ENCODE measurements at regions not wholly inside any gene's neighbourhood (a gene's known extent, or its start where the extent isn't known, plus 50 kb on each side); places are given as distances from the start of the nearest gene placed in this dataset.

- Histone ChIP-seq H3K36me3 (ENCODE audit: control insufficient read depth in 1 of 2, insufficient read depth in 2 of 2, low read length in 2 of 2) (no peaks in the 10 kb centered on the region), H2BK120ac (ENCODE audit: insufficient read depth, low read length, poor library complexity) (no peak overlapping the region), H4K91ac (ENCODE audit: low read depth, low read length) (no peak overlapping the region), H3K14ac (ENCODE audit: low read length) (no peak overlapping the region), H3K4me3 (ENCODE audit: low read depth, low read length) (no peak overlapping the region), H3K4me2 (ENCODE audit: low read length) (no peak overlapping the region), H3K27me3 (ENCODE audit: insufficient read depth, low read length) (no peaks in the 10 kb centered on the region), H3K4me1 (ENCODE audit: control insufficient read depth in 1 of 2, insufficient read depth in 2 of 2, low read length in 2 of 2) (no peaks in the 10 kb centered on the region), H4K8ac (ENCODE audit: low read depth, low read length) (no peak overlapping the region), H3K23ac (ENCODE audit: low read length) (no peak overlapping the region), H2AFZ (ENCODE audit: insufficient read depth, low read length, poor library complexity) (no peak overlapping the region), H2AK5ac (ENCODE audit: low read length) (no peak overlapping the region), H3K4ac (ENCODE audit: low read depth, low read length) (no peak overlapping the region), H3K18ac (ENCODE audit: low read length) (no peak overlapping the region), H3K9me3 (ENCODE audit: insufficient read depth, low read depth, low read length) (no peaks in the 10 kb centered on the region), H3K79me1 (ENCODE audit: low read length) (no peaks in the 10 kb centered on the region), H4K12ac (ENCODE audit: low read depth, low read length) (no peak overlapping the region), H3K79me2 (ENCODE audit: control insufficient read depth, insufficient read depth, low read length, poor library complexity) (no peaks in the 10 kb centered on the region), H2BK12ac (ENCODE audit: low read length) (no peak overlapping the region), H2BK5ac (ENCODE audit: low read depth, low read length, poor library complexity) (no peak overlapping the region), H3K27ac (ENCODE audit: low read depth, low read length) (no peak overlapping the region), H3K9ac (ENCODE audit: low read length) (no peak overlapping the region)
- no CpG with 5 or more reads among the region's 3 CpGs for WGBS (ENCODE audit: extremely low coverage, insufficient coverage, insufficient read length)
- DNase-seq, result no peak
Observed at GRCh38 chr5:77904362-77904761, 128.2 kb upstream of the TBCA start.

- WGBS (ENCODE audit: extremely low coverage, insufficient coverage, insufficient read length), result no CpG with 5 or more reads among the region's 3 CpGs
- no peak overlapping the region for H3K27ac ChIP-seq (ENCODE audit: low read depth, low read length)
- H3K79me1 ChIP-seq (ENCODE audit: low read length), result no peaks in the 10 kb centered on the region
Observed at GRCh38 chr5:77900691-77901090, 124.6 kb upstream of the TBCA start.

GRCh38 chr5:77898385-77898784 lies 122.2 kb upstream of the TBCA start:
- H3K4ac ChIP-seq (ENCODE audit: low read depth, low read length), result no peak overlapping the region
- H3K9me3 ChIP-seq (ENCODE audit: insufficient read depth, low read depth, low read length), result no peaks in the 10 kb centered on the region
- WGBS (ENCODE audit: extremely low coverage, insufficient coverage, insufficient read length), result no CpG with 5 or more reads among the region's 2 CpGs
- DNase-seq, result no peak
- no peak overlapping the region for H3K18ac ChIP-seq (ENCODE audit: low read length)
- no peak overlapping the region for H4K8ac ChIP-seq (ENCODE audit: low read depth, low read length)
- no peak overlapping the region for H2AK5ac ChIP-seq (ENCODE audit: low read length)
- H3K79me2 ChIP-seq (ENCODE audit: control insufficient read depth, insufficient read depth, low read length, poor library complexity), result no peaks in the 10 kb centered on the region
- H3K4me3 ChIP-seq (ENCODE audit: low read depth, low read length), result no peak overlapping the region
- no peak overlapping the region for H2BK12ac ChIP-seq (ENCODE audit: low read length)
- H4K91ac ChIP-seq (ENCODE audit: low read depth, low read length), result no peak overlapping the region
- no peak overlapping the region for H3K14ac ChIP-seq (ENCODE audit: low read length)
- peaks cover under 1 to 3% of the 10 kb centered on the region in 2 experiments for H3K4me1 ChIP-seq (ENCODE audit: control insufficient read depth in 1 of 2, insufficient read depth in 2 of 2, low read length in 2 of 2)
- no peaks in the 10 kb centered on the region for H3K79me1 ChIP-seq (ENCODE audit: low read length)
- no peak overlapping the region for H3K27ac ChIP-seq (ENCODE audit: low read depth, low read length)
- no peak overlapping the region for H2AFZ ChIP-seq (ENCODE audit: insufficient read depth, low read length, poor library complexity)
- no peak overlapping the region for H2BK5ac ChIP-seq (ENCODE audit: low read depth, low read length, poor library complexity)
- H3K36me3 ChIP-seq (ENCODE audit: control insufficient read depth in 1 of 2, insufficient read depth in 2 of 2, low read length in 2 of 2), result no peaks in the 10 kb centered on the region
- H3K27me3 ChIP-seq (ENCODE audit: insufficient read depth, low read length), result no peaks in the 10 kb centered on the region
- H3K9ac ChIP-seq (ENCODE audit: low read length), result no peak overlapping the region
- no peak overlapping the region for H2BK120ac ChIP-seq (ENCODE audit: insufficient read depth, low read length, poor library complexity)
- no peak overlapping the region for H3K4me2 ChIP-seq (ENCODE audit: low read length)
- no peak overlapping the region for H4K12ac ChIP-seq (ENCODE audit: low read depth, low read length)
- no peak overlapping the region for H3K23ac ChIP-seq (ENCODE audit: low read length)

More at GRCh38 chr5:77900691-77901090, 124.6 kb upstream of the TBCA start:
- Histone ChIP-seq H3K4ac (ENCODE audit: low read depth, low read length) (no peak overlapping the region), H2AFZ (ENCODE audit: insufficient read depth, low read length, poor library complexity) (no peak overlapping the region), H2BK120ac (ENCODE audit: insufficient read depth, low read length, poor library complexity) (no peak overlapping the region), H3K27me3 (ENCODE audit: insufficient read depth, low read length) (no peaks in the 10 kb centered on the region), H3K79me2 (ENCODE audit: control insufficient read depth, insufficient read depth, low read length, poor library complexity) (no peaks in the 10 kb centered on the region), H3K36me3 (ENCODE audit: control insufficient read depth in 1 of 2, insufficient read depth in 2 of 2, low read length in 2 of 2) (no peaks in the 10 kb centered on the region), H3K4me2 (ENCODE audit: low read length) (no peak overlapping the region), H2BK12ac (ENCODE audit: low read length) (no peak overlapping the region), H2AK5ac (ENCODE audit: low read length) (no peak overlapping the region), H3K9me3 (ENCODE audit: insufficient read depth, low read depth, low read length) (no peaks in the 10 kb centered on the region), H3K18ac (ENCODE audit: low read length) (no peak overlapping the region), H3K14ac (ENCODE audit: low read length) (no peak overlapping the region), H3K9ac (ENCODE audit: low read length) (no peak overlapping the region), H3K23ac (ENCODE audit: low read length) (no peak overlapping the region), H4K12ac (ENCODE audit: low read depth, low read length) (no peak overlapping the region), H4K8ac (ENCODE audit: low read depth, low read length) (no peak overlapping the region), H2BK5ac (ENCODE audit: low read depth, low read length, poor library complexity) (no peak overlapping the region), H3K4me3 (ENCODE audit: low read depth, low read length) (no peak overlapping the region), H4K91ac (ENCODE audit: low read depth, low read length) (no peak overlapping the region), H3K4me1 (ENCODE audit: control insufficient read depth in 1 of 2, insufficient read depth in 2 of 2, low read length in 2 of 2) (no peaks in the 10 kb centered on the region)
- DNase-seq, result no peak

GRCh38 chr5:77896338-77896737 lies 120.2 kb upstream of the TBCA start:
- no peak overlapping the region for H3K18ac ChIP-seq (ENCODE audit: low read length)
- no peak overlapping the region for H3K4me2 ChIP-seq (ENCODE audit: low read length)
- no CpG with 5 or more reads among the region's 3 CpGs for WGBS (ENCODE audit: extremely low coverage, insufficient coverage, insufficient read length)
- H3K9ac ChIP-seq (ENCODE audit: low read length), result no peak overlapping the region
- no peaks in the 10 kb centered on the region for H3K36me3 ChIP-seq (ENCODE audit: control insufficient read depth in 1 of 2, insufficient read depth in 2 of 2, low read length in 2 of 2)
- H3K23ac ChIP-seq (ENCODE audit: low read length), result no peak overlapping the region
- no peak overlapping the region for H2AK5ac ChIP-seq (ENCODE audit: low read length)
- no peak overlapping the region for H2BK12ac ChIP-seq (ENCODE audit: low read length)
- H2AFZ ChIP-seq (ENCODE audit: insufficient read depth, low read length, poor library complexity), result no peak overlapping the region
- no peak overlapping the region for H2BK120ac ChIP-seq (ENCODE audit: insufficient read depth, low read length, poor library complexity)
- H3K14ac ChIP-seq (ENCODE audit: low read length), result no peak overlapping the region
- peaks cover 2 to 3% of the 10 kb centered on the region in 2 experiments for H3K4me1 ChIP-seq (ENCODE audit: control insufficient read depth in 1 of 2, insufficient read depth in 2 of 2, low read length in 2 of 2)
- H4K12ac ChIP-seq (ENCODE audit: low read depth, low read length), result no peak overlapping the region
- no peak overlapping the region for H3K27ac ChIP-seq (ENCODE audit: low read depth, low read length)
- H4K91ac ChIP-seq (ENCODE audit: low read depth, low read length), result no peak overlapping the region
- H3K27me3 ChIP-seq (ENCODE audit: insufficient read depth, low read length), result no peaks in the 10 kb centered on the region
- H3K9me3 ChIP-seq (ENCODE audit: insufficient read depth, low read depth, low read length), result no peaks in the 10 kb centered on the region
- H3K4me3 ChIP-seq (ENCODE audit: low read depth, low read length), result no peak overlapping the region
- DNase-seq, result no peak
- H3K4ac ChIP-seq (ENCODE audit: low read depth, low read length), result no peak overlapping the region
- H3K79me2 ChIP-seq (ENCODE audit: control insufficient read depth, insufficient read depth, low read length, poor library complexity), result no peaks in the 10 kb centered on the region
- H3K79me1 ChIP-seq (ENCODE audit: low read length), result no peaks in the 10 kb centered on the region
- H4K8ac ChIP-seq (ENCODE audit: low read depth, low read length), result no peak overlapping the region
- H2BK5ac ChIP-seq (ENCODE audit: low read depth, low read length, poor library complexity), result no peak overlapping the region
